ENCODE measurements at regions not wholly inside any gene's neighbourhood (a gene's known extent, or its start where the extent isn't known, plus 50 kb on each side); places are given as distances from the start of the nearest gene placed in this dataset.

DNA sequence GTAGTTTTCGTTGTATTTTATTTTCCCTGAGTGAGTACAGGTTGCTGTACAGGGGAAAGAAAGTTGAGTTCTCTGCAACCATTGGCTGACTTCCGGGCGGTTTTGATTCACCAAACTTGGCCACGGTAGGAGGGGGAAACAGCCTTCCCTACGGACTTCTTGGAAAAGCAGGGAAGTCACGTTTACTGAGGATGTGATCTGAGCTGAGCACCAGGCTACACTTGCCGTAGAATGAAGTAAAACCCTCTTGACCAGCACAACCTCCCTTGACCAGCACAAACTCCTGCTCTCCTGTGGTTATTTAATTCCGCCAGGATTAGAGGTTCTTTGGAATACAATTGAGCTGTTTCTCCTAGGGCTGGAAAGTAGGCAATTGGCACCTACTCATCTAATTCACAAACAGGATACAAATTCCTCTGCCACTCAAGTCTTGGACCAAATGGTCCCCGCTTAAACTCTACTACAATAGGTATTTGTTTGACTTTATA, 242.0 kb upstream of the RBFOX1 start:
- in situ Hi-C loops (cut with MboI; ENCODE audit: low sequenced_read_pairs in 4 of 4), result no loop called here

GRCh38 chr16:7089751-7090150, 242.9 kb upstream of the RBFOX1 start:
- Histone ChIP-seq H3K27ac (no peak overlapping the region), H3K4me1 (no peaks in the 10 kb centered on the region), H3K27me3 (peaks cover 9 to 26% (median 25%) of the 10 kb centered on the region in 3 donors), H3K36me3 (no peaks in the 10 kb centered on the region), H3K4me3 (no peak overlapping the region), H3K9me3 (no peaks in the 10 kb centered on the region)
- ATAC-seq (no peak), DNase-seq (no peak)
- intact Hi-C loops (cut with DNase I; ENCODE audit: low total_unique reads) (no loop called here), in situ Hi-C loops (cut with MboI; ENCODE audit: low sequenced_read_pairs in 4 of 4) (no loop called here)
- TF ChIP-seq CTCF (IDR thresholded peaks at IDR 0.05 in 4 of 5, conservative IDR thresholded peaks at IDR 0.05 in 1 of 5) (no peak), POLR2A (IDR thresholded peaks at IDR 0.05) (no peak)

More for the DNA sequence above, 242.0 kb upstream of the RBFOX1 start:
- peaks cover 9 to 26% (median 25%) of the 10 kb centered on the region in 3 donors for H3K27me3 ChIP-seq
- no peaks in the 10 kb centered on the region for H3K9me3 ChIP-seq
- no peak overlapping the region for H3K27ac ChIP-seq
- no peak for TF ChIP-seq CTCF (IDR thresholded peaks at IDR 0.05 in 4 of 5, conservative IDR thresholded peaks at IDR 0.05 in 1 of 5)
- no peak for TF ChIP-seq POLR2A (IDR thresholded peaks at IDR 0.05)
- ATAC-seq (no peak), DNase-seq (no peak)
- intact Hi-C loops (cut with DNase I; ENCODE audit: low total_unique reads), result no loop called here
- H3K4me1 ChIP-seq, result no peaks in the 10 kb centered on the region
- H3K4me3 ChIP-seq, result no peak overlapping the region
- H3K36me3 ChIP-seq, result no peaks in the 10 kb centered on the region

DNA sequence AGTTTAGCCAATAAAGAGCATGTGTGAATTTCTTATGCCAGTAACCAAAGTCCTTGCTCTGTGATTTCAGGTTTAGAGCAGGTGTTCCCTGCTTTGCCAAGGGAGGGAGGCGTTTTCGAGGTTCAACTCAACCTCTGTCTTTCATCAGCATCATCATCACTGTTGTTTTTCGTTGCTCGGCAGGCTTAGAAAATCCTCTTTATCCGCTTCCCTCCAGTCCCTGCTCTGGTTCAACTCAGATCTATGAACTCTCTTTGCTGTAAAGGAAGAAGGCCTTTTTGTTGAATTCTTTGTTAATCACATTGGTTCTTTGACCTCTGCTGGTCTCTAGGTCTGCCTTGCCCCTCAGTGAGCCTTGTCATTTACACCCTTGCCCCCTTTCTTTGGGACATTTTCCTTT, 243.9 kb upstream of the RBFOX1 start:
- Histone ChIP-seq H3K27me3 (peaks cover 9 to 26% (median 25%) of the 10 kb centered on the region in 3 donors), H3K4me3 (no peak overlapping the region), H3K4me1 (no peaks in the 10 kb centered on the region), H3K27ac (no peak overlapping the region), H3K9me3 (no peaks in the 10 kb centered on the region), H3K36me3 (no peaks in the 10 kb centered on the region)
- DNase-seq, result no peak
- TF ChIP-seq CTCF (IDR thresholded peaks at IDR 0.05 in 4 of 5, conservative IDR thresholded peaks at IDR 0.05 in 1 of 5) (no peak), POLR2A (IDR thresholded peaks at IDR 0.05) (no peak)
- ATAC-seq, result no peak
- in situ Hi-C loops (cut with MboI; ENCODE audit: low sequenced_read_pairs in 4 of 4) (no loop called here), intact Hi-C loops (cut with DNase I; ENCODE audit: low total_unique reads) (no loop called here)

- H3K4me3 ChIP-seq, result no peak overlapping the region
- no peak overlapping the region for H3K27ac ChIP-seq
- peak; percentile 10 to 41 for DNase-seq
- ATAC-seq, result peak; percentile 52 to 75
- H3K27me3 ChIP-seq, result peaks cover 9 to 26% (median 23%) of the 10 kb centered on the region in 3 donors
- H3K36me3 ChIP-seq, result no peaks in the 10 kb centered on the region
- TF ChIP-seq CTCF (IDR thresholded peaks at IDR 0.05 in 4 of 5, conservative IDR thresholded peaks at IDR 0.05 in 1 of 5) (peak in 2 of 5 experiments; percentile 6 to 39), POLR2A (IDR thresholded peaks at IDR 0.05) (no peak)
- in situ Hi-C loops (cut with MboI; ENCODE audit: low sequenced_read_pairs in 4 of 4) (no loop called here), intact Hi-C loops (cut with DNase I; ENCODE audit: low total_unique reads) (no loop called here)
- no peaks in the 10 kb centered on the region for H3K9me3 ChIP-seq
- H3K4me1 ChIP-seq, result no peaks in the 10 kb centered on the region
Measured at GRCh38 chr16:7086822-7087616, 245.6 kb upstream of the RBFOX1 start.
